HG03469 (cell line): ENCODE measurements at regions not wholly inside any gene's neighbourhood (a gene's known extent, or its start where the extent isn't known, plus 50 kb on each side); places are given as distances from the start of the nearest gene placed in this dataset.

Experiments used
- ATAC-seq: cut with Tn5 transposase; IDR thresholded peaks from one replicate; pipeline ENCODE4 v1.9.1; 2021; ENCODE audit warnings: mild to moderate bottlenecking, moderate library complexity, moderate number of reproducible peaks; ENCODE audit not compliant: unreplicated experiment

DNA sequence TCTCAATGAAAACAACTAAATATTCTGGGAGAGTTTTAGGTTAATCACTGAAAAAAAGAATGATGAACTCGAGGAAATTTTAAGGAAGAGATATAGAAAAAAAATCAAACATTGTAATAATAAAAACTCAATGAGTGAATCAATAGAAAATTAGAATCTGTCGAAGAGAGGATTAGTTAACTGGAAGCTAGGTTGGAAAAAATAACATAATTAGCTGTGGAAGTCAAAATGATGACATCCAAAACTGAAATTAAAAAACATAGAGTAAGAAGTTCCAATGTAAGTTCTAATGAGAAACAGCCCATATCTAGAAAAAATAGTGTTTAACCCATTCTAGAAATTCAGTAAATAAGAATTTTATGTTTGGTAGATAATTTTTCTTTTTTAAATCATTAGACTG, 299.3 kb upstream of the RARB start:
- no peak for ATAC-seq

DNA sequence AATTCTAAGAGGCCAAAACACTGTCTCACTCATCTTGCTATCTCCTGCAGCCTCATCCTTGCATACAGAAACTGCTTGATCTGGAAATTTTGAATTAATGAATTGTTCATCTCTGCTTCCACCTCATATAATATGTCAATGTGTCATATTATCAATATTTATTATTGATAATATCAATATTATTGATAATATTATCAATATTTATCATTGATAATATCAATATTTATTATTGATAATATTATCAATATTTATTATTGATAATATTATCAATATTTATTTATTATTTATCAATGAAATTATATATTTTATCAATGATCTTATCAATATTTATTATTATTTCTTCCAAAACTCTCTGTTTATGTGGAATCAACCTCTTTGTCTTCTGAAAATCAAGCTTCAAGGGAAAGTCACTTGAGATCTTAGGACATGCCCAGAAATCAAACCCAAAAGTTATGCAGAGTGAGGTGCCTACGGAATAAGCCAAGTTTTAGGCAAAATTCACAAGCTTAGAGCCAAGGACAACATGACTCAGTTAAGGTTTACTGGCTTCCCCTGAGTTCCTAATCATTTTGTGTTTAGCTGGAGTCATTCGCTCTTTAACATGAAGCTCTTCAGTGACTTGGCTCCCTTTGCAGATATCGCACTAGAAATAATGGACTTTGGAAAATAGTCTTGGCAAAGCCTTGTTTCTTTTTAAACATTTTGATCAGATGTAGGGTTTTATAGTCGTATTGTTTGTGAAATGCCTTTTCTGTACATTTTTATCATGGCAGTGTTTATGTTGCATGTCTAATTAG, 297.1 kb upstream of the RARB start:
- ATAC-seq: no peak

DNA sequence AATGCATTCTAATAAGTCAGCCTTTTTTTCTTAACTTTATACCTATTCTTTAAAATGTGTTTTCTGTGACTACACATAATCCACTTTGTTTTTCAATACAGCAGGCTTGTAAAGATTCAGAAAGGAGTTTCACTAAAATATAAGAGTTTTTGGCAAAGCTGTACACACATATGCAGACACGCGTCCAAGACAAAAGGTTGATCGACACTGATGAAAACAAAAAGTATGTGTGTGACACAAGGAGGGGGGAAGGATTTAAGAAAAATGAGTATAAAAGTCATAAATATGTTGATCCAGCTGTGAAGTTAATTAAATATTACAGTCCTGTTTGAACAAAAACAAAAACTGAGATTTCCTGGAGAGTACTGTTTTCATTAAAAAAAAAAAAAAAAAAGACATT, 294.5 kb upstream of the RARB start:
- no peak for ATAC-seq

DNA sequence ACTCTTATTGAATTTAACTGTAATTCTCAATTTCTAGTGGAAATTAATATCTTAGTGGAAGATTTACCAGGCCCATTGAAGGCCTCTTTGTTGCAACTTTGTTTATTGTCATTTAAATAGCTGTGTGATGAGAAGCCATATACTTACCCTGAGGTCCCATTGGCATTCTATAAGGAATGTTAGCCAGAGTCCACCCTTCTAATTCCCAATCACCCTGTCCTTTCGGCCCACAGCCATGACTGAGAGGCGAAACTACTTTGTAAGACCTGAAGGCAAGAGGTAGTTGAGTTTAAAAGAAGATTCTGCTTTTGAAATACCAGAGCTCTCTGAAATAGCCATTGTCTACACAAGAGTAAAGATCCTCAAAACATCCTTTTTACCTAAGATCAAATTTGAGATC, 290.5 kb upstream of the RARB start:
- ATAC-seq: no peak

DNA sequence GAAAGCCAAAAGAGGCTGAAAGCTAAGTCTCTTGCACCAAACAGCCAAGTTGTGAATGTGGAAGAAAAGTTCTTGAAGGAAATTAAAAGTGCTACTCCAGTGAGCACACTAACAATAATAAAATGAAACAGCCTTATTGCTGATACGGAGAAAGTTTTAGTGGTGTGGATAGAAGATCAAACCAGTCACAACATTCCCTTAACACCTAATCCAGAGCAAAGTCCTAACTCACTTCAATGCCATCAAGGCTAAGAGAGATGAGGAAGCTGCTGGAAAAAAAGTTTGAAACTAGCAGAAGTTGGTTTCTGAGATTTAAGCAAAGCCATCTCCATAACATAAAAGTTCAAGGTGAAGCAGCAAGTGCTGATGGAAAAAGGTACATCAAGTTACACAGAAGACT, 288.8 kb upstream of the RARB start:
- no peak for ATAC-seq

DNA sequence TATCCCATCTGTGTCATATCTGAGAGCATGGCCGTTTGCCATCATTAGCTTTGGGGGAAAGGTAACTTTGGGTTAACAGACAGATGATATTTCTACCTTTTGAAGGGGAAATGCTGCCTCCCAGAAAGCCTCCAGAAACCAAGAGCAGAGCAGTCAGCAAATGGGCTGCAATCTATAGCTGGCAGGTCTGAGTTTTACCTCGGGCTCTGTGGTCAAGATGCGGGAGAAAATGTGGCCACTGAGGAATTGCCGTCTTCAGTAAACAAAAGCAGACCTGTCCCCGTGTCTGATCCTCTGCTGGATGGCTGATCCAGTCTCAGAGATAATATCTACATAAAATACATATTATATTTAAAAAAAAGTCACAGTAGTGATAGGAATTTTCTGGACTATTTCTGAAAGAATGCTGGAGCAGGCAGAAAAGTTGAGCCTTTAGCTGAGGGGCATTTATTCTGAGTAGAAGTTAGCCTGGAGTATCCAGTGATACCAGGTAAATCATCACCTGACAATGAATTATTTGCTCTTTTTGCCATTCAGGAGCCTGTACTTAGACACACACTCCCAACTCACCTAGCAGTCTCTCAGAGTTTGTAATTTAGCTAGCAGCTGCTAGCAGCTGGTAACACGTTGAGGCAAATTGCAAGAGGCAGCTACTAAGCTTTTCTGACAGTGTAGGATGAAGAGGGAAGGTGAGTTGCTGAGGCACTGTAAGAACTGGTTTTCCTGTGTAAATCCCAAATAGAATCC, 285.3 kb upstream of the RARB start:
- ATAC-seq: no peak

DNA sequence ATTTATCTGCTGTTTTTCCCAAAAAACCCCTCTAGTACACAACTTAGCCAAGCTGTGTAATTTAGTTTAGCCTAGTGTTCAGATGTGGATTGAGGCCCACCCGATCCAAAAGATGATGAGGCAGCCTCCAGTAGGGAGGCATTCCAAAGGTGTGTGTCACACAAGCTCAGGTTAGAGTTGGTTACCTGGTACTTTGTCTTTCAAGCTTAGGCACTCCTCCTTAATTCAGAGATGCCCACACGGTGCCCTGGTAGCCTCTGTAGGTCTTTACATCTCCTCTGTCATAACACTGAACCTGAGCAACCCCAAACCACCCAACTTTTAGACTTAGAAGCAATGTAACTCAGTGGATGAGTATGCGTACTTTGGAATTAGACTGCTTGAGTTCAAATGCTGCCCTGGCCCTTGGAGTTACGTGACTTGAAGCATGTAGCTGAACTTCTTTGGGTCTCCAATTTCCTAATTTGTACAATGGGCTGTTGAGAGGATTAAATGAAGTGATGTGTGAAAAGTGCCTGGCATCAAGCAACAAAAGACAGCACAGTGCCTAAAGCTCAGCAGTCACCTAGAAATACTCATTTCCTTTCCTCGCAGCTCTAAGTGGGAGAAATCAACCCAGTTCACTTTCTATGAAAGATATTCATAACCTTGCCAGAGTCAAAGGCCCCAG, 284.6 kb upstream of the RARB start:
- ATAC-seq: no peak

DNA sequence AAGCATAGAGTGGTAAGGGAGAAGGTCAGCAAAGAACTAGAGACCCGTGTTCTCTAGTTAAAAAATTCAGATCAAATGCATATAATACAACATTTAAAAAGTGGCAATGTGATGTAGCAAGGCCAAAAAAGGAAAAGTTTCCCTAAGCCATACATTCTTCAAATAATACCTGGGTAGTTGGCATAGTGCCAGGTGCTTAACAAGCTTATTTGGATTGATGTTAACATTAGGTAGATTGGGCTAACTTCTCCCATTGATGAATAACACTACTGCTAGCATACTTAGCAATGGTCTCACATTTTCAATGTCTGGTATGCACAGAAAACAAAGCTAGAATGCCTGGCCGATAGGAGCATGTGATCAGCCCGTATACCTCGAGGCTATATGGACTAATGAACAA, 283.6 kb upstream of the RARB start:
- ATAC-seq: no peak

DNA sequence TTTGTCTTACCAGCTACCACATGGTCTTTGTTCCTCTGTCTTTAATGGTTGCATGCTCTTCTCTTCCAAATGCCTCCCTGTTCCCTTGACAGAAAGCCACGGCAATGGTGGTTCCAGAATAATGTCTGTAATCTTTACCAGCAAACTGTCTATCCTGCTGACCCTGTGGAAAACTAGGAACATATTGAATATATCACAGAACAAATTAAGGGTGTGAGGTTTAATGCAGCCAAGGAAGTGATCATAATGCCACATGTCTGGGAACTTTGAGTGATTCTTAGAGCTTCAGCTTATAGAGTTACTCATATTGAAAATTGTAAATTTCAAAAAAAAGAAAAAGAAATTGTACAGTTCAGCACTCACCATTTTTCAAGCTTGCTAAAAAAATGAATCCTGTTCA, 282.9 kb upstream of the RARB start:
- no peak for ATAC-seq

DNA sequence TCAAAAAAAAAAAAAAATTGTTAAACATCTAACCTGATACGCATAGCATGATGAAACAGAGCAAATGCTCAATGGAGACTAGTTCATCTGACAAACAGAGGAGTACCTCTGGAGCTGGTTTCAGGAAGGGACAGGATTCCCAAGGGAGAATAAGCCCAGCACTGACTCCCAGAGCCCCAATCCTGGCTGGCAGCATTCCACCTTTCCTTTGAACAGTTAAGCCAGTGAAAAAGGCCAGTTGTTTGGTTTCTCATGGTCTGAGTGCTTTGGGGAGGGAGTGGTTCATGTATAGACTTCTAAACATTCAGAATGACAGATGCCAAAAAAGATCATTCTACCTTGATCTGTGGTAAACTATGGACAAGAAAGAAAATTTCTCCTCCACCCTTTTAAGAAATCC, 277.9 kb upstream of the RARB start:
- no peak for ATAC-seq

DNA sequence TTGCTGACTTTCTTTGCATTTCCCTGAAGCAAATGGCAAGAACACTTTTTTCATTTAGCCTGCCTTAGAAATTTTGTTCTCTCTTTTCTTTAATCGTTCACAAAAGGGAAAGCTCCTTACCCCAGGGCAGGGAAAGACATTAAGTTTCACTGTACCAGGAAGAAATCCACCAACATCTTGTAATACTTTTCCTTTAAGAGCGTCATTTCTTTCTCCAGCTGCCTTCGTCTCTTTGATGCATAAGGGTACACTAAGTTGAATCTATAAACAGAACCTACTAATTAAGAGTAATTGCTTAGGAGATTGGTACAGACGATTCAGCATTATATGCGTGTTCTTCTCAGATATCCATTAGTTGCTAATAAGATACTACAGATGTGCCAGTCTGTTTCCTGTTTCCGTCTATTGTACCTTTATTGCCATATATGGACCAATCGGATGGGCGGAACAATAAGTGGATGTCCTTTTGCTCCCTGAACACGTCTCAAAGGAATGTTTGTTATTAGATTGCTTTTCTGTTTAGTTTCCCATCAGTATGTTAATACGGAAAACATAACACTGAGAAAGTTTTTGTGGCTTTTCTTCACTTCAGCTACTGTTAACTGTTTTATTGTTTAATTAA, 276.7 kb upstream of the RARB start:
- ATAC-seq: no peak

DNA sequence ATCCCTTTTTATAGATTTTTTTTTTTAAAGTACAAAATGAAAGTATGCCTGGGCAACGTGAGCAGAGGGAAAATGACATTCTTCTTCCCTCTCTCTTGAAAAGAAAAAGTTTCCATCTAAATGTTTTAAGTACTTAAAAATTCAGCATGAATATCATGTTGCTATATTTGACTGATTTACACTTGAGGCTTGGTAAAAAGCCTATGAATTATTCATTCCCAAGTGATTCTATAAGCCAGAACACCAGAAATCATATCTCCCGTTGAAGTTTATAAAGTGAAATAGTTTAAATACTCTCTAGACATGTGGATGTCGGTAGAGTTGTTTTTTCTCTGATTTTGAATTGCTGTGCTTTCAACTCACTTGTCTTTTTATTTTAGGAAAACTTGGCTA, 276.2 kb upstream of the RARB start:
- ATAC-seq: no peak

DNA sequence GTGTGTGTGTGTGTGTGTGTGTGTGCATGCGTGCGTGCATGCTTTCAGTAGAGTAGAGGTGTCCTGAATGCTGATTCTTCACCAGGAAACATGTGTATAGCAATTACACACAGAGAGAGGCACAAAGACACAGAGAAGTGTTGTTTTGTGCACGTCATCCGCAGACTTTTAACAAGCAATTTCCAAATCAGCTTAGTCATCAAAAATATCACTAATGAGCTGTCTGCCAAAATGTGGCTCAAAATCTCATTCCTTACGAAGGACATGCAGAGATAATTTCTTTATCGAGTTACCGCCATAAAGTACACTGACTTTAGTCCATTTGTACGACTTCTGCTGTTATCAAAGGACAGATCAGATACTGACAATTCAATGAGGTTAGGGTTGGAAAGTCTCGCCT, 274.9 kb upstream of the RARB start:
- no peak for ATAC-seq

DNA sequence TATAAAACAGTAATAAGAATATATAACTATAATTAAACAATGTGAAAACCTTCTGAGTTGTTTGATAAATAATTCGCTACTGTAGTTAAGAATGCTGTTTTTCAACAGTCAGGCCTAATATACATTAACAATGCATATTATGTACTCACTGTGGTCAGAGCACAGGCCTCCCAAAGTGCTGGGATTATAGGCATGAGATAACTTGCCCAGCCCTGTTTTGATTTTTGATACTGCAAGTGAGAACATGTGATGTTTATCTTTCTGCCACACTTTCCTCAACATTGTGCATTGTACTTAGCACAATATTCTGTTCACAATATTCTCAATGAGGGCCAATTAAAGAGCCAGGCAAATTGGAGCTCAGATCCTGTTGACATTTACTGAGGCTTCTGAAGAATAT, 274.5 kb upstream of the RARB start:
- ATAC-seq: no peak

DNA sequence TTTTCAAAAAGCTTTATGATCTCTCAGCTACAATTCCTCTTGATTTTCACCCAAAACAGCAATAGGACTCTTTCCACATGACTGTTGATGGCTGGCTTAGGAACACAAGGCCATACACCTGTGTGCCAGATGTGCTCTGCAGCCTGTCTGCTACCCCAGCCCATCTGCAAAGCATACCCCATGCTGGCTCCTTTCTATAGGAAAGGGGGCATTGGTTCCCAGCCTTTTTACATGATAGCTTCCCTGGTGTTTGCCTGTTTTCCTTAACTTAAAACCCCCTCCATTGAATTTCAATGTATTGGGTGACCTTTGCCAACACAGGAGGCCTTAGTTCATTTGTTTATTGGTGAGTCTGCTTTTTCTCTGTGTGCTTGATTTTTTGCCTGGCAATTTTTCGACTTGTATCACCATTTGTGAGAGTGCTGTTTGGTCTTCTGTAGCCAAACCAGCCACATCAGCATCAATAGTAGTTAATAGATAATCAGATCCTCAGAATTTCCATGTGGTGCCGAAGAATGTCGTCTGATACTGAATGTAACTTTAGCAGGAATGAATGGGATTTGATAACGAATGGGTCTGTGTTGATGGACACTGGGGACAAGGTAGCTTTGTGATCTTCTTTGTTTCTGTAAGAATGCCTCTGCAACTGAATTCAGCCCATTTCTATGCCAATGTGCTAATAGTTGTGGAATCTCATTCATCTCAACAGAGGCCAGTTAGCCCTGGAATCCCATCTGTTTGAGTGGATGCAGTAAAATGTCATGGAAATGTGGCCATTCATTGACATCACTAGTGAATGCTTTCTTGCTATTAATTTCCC, 272.2 kb upstream of the RARB start:
- no peak for ATAC-seq

DNA sequence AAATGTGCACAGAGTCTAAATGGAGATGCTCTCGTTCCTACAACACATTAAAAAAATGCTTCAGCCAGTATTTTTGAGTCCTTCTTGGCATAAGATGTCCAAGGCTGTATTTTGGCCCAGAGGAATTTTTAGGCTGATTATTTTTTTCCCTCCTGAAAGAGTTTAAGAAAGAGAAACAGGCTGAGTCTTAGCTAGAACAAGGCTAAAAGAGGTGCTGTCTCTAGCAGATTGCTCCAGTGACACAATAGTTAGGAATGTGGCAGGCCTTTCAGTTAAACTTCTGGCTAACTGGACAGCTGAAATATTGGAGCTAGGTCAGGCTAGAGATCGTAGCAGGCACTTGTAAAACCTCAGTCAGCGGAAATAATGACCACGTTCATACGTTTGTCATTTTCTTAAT, 271.4 kb upstream of the RARB start:
- ATAC-seq: no peak

DNA sequence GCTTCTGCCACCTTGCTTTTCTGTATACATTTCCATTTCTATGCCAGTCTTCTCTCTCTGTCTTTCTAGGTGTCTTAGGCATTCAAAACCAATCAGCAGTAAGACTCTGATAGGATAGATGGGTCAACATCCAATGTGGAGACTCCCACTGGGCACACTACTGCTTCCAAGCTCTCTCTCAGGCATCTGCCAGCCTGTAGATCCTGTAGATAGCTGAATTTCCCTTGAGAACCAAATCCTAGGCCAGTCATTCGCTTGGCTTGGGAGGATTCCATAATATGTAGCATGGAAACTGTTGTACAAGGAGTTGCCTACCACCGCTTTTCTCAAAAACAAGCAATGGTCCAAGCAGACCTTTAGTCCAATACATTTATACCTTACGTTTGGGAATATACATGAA, 262.8 kb upstream of the RARB start:
- no peak for ATAC-seq

DNA sequence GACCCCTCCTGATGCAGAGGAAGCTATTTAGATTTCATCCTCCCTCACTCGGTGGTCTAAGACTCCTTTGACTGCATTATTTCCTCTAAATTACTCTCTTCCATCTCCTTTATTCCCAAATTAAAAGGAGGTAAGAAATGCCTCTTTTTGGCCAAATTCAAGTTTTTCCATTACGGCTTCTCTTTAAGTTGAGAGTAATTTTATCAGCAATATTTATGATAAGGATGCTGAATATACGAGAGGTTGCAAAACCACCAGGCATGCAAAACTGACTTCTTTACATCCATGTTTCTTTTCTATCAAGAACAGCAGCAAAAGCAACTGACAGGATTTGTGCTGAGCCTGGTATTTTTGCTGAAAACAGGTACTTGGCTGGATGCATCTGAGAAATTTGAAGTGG, 262.0 kb upstream of the RARB start:
- ATAC-seq: no peak

DNA sequence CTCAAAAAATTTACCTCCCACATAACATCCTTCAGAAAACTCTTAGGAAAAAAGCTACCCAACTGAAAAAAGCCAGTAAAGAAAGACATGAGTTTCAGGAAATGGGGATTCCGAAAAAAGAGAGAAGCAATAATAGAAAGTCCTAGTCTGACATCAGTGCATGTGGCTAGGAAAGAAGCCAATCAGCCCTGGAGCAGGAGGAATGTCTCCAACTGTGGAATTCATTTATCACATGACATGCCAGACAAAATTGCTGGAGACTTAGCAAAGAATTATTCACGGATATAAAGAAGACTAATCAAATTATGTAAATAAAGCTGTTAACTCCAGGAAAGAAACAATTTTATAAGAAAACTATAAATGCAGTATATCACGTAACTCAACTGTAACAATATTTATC, 258.9 kb upstream of the RARB start:
- no peak for ATAC-seq

DNA sequence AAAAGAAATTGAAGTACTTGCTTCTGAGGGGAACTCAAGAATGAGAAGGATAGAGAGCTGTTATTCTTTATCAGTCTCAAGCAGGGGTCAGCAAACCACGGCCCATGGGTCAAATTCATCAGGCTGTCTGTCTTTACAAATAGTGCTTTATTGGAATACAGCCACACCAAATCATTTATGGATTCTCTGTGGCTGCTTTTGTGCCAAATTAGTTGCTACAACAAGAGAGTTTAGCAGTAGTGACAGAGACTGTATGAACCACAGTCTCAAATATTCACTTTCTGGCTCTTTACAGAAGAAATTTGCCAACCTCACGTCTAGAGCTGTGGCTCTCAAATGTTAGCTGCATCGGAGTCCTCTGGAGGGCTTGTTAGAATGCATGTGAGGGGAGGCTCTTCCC, 258.0 kb upstream of the RARB start:
- no peak for ATAC-seq
